ENCODE measurements at regions not wholly inside any gene's neighbourhood (a gene's known extent, or its start where the extent isn't known, plus 50 kb on each side); places are given as distances from the start of the nearest gene placed in this dataset.

DNA sequence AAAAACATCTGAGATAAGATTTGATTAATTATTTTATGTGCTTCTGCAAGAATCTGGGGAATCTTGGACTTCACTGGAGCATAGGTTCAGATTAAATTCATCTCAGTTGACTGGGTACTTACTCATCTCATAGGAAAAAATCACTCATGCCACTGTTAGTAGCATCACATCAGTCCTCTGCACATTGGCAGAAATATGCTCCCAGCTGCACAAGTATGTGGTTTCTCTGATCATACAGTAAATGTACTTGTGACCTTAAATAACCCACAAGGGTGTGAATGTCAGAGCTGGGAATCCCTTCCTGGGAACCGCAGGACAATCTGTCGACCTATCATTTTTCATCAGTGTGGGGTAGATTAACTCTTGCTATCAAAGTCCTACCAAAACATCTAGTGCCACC lies 203.7 kb upstream of the SLC24A2 start:
- no peak for DNase-seq

DNA sequence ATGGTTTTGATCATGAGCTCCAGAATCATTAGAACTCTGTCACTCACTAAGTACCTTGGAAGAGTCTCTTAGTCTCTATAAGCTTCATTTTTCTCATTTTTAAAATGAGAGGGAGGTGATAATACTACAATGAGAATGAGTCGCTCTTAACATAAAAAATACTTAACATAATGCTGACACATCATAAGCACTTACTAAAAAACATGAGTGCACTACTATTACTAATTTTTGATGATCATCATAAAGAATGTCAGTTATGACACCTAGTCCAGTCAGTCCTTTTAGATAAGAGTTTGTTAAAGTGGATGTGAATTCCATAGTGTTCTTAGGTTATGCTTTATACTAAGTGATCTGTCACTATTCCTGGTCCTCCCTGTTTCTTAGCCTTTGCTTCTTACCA lies 200.4 kb upstream of the SLC24A2 start:
- no peak for DNase-seq

DNA sequence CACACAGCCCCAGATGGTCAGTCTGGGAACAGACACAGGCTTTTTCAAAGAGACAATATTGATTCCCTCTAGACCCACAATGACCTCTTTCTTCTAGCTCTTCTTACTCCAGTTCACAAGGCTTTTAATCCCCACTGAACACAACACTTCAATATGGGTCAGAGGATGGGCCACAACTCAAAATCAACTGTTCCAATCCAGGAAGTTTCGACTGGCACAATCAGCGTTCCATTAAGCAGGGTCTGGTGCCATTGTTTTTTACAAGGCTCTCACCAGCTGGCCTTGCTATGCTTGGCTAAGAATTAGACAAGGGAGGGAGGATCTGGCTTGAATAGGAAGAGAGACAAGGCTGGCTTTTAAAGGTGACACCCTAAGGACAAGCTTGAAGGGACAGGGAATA lies 199.4 kb upstream of the SLC24A2 start:
- DNase-seq = no peak

DNA sequence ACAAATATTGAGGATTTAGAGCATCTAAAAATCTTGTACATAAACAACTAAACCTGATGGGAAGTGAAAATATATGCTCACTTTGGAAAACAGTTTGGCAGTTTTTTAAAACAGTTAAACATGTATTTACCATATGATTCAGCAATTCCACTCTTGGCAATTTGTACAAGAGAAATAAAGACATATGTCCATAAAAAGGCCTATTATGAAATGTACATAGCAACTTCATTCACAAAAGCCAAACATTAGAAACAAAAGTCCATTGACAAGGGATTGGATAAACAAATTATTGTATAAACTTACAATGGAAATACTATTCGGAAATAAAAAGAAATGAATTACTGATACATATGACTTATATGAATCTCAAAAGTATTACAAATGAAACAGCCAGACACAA lies 196.2 kb upstream of the SLC24A2 start:
- no peak for DNase-seq

DNA sequence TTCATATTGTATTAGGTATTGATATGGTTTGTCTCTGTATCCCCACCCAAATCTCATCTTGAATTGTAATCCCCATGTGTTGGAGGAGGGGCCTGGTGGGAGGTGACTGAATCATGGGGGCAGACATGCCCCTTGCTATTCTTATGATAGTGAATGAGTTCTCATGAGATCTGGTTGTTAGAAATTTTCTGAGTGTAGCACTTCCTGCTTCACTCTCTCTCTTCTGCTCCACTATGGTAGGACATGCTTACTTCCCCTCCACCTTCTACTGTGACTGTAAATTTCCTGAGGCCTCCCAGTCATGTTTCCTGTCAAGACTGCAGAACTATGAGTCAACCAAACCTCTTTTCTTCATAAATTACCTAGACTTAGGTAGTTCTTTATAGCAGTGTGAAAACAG lies 187.4 kb upstream of the SLC24A2 start:
- DNase-seq = no peak

DNA sequence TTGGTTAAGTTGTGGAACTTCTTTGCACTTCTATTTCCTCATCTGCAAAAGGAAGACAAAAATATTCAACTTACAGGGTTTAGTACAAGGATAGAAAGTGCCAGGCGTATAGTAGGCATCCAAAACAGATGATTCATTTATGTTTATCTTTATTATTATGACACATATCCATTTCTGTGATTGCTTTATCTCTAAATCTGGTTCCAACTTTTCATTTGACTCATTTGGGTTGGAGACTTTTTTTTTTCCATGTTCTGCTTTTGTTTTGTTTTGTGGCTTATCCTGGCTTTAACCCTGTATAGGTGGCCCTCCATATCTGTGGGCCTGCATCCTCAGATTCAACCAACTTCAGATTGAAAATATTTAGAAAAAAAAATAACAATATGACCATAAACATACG lies 186.7 kb upstream of the SLC24A2 start:
- no peak for DNase-seq

DNA sequence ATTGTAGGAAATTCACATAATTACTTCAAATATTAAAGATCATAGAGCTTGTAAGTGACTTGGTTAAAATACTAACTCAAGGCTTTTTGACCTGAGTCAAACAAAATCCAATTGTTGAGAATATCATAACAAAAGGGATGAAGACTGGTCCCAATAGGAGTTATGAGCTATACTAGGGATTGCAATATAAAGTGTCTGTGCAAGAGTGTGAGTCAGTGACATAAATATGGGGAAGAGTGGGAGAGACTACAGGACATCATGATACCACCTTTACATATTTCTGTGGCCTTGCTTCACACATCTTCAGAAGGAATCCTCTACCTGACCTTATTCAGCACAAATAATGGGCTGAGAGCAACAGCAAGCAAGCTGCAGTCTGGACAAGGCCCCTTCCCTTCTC lies 180.9 kb upstream of the SLC24A2 start:
- DNase-seq = no peak

DNA sequence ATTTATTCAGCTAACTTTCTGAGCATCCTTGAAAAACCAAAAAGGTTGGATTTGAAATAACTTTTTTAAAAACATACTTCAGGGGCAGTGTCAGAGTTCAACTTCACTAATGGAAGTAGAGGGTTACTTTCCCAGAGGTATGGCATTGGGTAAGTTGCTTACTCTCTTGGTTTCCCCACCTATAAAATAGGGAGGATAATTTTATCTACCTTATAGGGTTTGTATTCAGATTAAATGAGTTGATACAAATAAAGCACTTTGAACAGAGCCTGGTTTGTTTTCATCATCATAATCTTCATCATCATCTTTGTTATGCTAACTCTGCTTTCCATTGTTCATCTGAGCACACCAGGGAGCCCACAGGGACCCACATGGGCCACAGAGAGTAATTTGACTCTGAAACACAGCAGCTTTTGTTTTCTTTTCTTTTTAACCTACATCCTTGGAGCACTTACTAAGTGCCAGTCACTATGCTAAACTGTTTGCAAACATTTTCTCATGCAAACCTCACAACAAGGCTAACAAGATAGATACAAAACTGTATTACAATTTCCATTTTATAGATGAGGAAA lies 179.1 kb upstream of the SLC24A2 start:
- no peak for DNase-seq

DNA sequence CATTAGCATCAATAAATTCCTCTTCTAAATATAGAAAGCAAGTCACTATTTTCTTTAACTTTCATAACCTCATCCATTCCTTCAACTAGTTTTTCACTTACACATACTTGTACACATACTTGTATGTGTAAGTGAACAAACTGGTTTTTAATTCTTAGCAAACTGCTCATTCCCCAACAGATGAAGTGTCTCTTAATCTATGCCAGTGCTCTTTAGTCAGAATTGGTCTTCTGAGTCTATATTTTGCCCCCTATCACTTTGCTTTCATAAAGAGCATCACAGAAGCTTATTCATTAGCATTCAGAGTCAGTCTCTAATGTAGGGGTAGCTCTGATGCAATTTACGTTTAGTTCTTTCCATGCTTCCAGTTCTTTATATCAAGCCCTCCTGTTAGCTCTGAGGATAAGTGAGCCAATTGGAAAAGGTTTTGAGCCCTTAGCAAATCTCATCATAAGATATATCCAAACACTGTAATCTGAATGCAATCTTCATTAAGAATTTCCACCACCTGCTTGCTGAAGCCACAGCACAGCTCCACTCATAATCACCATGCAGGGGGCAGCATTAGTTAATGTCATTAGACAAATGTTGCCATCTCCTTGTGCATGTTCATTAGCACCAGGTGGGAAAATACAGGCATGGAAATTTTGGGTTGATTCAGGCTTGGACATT lies 178.5 kb upstream of the SLC24A2 start:
- no peak for DNase-seq

DNA sequence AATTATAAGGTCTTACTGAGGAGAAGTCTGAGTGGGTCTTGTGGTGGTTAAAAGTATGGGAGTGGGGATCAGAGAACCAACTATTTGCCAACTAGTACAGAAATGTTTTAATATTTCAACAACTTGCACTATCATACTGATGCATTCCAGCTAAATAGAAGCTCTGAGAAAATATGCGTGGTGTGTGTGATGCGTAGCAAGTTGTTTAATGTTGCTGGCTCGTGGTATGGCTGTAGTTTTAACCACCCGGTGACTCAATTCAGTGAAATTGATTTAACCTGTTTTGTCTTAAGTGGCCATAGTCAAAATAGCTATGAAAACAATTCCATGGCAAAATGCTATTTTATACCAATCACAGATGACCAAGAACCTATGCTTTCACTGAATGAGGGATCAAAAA lies 176.5 kb upstream of the SLC24A2 start:
- DNase-seq = no peak

DNA sequence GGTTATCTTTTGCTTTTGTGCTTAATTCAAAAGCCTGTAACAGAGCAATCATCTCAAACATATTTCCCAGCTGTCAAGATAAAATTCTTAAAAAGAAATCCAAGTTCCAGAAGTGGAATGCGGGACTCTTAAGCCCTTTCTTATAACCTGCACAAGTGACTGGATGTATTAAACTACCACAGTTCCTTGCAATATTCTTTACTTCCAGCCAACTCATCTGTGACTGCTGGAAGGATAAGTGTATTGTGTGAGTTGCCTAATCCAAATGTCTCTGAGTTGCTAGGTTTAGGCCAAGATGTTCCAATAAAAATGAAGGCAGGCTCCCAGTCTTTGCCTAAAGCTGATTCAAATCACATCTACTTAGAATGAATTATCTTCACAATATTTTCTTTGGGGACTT lies 159.2 kb upstream of the SLC24A2 start:
- no peak for DNase-seq

DNA sequence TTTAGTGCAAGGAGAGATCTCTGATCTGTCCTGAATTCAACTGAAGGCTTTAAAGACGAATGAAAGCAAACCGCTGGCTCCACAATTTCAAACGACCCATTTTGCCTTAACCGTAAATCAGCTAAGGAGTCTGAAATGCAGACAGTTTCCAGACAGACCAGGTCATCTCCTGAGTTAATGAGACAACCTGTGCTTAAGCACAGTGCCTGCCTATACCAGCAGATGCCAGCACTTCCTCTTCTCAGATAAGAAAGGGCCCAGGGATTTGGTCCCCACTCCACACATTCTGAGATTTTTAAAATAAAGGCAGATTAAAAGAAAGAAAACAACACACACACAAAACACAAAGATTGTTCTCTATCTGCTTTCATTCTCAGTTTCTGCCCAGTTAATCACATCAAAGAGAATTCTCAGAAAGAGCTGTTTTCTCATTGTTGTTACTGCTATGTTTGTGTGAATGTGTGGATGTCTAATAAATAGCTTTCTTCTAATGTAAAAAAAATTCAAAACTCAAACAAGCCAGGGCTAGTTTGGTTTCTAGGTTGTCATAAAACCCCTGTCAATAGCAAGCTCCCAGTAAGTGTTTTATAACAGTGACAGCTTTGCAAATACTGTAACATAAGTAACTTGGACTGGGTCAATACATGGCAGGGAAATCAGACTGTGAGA lies 157.7 kb upstream of the SLC24A2 start:
- DNase-seq = no peak

DNA sequence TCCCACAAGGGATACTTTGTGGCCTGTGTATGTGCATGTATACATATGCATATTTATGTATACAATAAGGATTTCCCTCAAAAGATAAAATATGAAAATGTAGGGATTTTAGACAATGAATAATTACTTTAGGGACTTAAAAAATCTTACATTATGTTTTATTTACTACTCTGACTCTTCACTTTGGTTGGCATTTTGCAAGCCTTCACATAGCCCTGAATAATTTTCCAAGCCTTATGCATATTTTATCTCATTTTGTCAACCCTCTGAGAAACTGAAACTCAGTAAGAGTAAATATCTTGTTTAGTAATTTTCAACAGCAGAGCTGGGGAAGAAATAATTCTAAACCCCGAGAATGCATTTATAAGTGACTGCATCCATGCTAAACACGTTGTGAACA lies 153.0 kb upstream of the SLC24A2 start:
- DNase-seq = no peak

DNA sequence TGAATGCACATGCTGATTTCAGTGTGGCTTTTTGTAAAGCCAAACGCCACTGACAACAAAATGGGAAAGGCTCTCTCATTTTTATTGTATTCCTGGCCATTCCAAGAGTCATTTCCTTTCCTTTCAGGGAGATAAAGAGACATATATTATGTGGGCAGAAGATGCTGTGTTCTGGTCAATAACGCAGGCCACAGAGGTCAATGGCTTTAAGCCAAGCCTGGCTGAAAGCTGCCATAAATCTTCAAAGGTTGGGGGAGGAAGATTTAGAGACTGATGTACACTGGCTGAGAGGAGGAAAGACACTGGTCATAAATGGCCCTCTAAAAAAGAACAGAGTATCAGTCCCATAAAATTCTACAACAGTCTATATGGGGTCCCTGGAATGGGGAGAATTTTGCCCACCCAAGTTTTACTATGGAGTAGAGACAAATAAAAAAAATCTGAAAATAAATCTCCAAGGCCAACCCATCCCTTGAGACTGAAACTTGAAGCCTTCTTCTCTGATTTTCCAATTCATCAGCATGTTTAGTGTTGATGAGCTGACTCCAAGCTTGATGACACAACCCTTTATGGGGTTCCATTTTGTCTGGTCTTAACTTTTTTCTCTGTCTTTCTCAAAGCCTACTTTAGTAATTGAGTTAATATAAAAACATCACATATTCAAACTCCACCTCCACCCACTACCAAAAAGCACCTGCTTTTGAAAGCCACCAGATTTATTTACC lies 152.1 kb upstream of the SLC24A2 start:
- DNase-seq = no peak

DNA sequence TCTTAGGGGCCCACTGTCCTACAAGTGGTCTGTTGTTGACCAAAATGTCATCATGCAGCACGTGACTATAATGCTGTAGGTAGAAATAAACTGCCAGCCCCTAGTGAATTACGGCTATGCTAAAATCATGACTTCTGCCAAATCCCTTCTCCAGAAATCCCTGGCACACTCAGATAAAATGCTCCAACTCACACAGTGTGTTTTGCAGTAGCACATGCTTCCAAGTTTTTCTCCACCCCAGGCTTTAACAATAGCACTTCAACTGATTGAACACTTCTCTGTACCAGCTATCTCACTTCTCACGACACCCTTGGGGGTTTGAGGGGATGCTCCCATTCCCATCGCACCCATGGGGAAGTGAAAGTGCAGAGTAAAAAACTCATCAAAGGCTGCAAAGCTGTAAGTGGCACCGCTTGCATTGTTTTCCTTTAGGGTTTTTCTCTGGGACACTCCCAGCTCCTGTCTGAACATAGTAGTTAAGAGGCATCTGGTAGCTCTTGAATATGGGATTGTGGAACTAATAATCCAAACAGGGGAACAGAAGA lies 151.0 kb upstream of the SLC24A2 start:
- no peak for DNase-seq

DNA sequence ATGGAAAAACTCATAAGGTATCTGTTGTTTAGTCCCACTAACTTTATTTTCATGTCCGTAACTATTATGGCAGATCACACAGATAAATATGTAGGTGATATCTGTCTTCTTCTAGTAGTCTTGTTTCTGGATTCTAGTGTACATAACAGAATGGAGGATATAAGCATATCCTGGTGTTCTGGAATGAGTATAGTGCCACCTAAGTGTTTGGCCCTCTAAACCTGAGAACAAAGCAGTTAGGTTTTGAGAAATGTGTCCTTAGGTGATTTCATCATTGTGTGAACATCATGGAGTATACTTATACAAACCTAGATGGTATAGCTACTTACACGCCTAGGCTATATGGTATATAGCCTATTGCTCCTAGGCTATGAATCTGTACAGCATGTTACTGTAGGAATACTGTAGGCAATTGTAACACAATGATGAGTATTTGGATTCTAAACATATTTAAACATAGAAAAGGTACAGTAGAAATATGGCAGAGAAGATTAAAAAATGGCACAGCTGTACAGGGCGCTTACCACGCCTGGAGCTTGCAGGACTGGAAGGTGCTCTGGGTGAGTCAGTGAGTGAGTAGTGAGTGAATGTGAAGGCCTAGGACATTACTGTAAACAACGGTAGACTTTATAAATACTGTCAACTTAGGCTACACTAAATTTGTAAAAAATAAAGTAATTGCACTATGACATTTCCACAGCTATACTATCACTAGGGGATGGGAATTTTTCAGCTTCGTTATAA lies 150.3 kb upstream of the SLC24A2 start:
- no peak for DNase-seq

DNA sequence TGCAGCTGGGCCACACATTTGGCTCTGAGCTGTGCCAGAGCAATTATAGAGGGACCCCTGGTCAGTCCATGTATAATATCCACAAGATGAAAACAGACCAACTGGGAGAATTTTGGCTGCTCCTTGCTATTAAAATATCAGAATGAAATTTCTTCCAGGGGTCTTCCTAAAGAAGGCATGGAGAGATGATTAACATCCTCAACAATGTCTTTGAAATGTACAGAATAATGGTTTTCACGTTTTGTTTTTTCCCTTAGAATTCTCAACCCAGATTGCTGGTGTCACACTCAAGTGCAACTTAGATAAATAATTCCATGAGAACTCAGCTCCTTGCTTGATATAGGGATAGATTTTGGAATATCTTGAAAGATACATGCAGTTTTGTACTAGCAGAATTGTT lies 148.3 kb upstream of the SLC24A2 start:
- DNase-seq = no peak

DNA sequence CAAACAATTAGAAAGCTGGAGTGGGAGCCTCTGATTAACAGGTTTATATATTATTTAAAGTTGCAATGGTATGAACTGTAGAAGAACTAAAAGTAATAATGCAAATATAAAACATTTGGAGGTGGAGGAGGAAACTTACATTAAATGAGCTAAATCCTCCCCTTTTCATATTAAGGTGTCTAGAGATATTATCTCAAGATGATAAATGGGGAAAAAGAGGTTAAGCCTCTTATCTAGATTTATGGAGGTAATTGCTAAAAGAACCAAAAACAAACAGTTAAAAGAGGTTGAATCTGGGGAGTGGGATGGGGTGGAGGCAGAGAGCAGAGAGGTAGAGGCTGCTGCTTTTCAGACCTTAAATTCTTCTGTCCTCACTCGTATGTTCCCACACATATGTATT lies 147.8 kb upstream of the SLC24A2 start:
- no peak for DNase-seq

DNA sequence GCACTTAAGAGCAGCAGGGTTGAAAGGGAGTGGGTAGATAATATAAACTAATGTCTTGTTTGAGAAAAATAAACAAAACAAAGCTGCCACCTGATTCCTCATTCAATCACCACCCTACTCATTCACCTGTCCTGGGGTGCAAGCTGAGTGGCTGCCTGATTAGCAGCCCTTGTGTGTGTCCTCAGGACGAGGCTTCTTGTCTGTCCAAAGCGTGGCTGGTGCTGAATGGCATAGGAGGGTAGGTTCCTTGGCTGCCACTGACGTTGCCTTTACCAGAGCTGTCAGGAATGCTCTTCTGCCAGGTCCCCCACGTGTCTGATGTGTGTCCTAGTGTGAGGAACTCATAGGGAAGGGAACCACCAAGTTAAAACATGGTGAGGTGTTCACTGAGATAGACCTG lies 146.6 kb upstream of the SLC24A2 start:
- no peak for DNase-seq

DNA sequence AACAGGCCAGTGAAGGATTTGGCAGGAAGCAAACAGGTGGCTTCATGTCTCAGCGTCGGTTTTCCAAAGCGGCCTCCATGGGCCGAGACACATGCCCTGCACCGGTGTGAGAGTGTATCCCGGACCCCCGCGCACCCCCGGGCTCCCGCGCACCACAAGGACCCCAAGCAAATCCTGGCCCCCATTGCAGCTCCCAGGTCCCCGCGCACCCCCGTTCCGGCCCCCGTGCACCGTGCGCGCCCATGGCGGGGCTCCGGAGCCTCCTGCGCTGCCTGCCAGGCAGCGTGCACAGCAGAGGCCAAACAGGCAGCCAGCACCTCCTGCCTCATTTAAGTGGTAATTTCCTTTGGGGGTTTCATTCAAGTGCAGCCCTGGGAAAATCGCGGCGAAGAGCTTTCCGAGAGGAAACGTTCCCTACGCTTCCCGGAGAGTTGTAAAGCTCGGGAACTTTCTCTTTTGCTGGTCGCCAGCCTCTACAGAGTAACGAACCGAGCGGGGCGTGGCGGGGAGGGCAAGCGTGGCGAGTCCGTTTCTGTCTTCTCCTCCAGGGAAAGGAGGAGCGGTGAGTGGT lies 145.5 kb upstream of the SLC24A2 start:
- no peak for DNase-seq

DNA sequence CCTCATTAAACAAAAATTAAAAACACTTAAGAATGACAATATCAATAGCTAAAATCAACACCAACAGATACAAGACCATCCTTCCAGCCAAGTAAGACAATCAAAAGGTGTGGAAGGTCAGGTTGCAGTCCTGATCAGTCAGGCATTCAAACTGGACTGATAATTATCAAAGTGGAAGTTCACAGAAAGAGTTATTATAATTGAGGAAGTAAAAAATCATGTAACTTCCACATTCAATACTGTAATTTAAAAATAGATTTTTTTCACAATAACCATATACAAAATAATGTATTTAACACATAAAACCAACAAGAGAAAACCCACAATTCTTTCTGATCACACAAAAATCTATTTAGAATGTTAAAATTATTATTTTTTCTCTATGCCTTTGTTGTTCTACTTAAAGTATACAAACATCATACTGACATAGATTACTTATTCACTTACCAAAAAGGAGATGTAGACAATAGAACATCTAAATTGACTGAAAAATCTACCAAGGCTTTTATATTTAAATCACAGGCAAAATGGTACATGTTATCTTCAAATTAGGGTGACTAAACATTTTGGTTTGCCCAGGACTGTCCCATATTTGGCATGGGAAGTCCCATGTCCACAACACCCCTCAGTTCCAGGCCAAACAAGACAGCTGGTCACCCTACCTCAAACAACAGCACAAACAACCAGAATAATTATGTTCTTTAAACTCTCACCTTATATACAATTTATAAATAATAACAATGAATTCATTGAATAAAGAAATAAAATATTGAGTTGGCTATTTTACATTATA lies 142.5 kb upstream of the SLC24A2 start:
- DNase-seq = no peak

DNA sequence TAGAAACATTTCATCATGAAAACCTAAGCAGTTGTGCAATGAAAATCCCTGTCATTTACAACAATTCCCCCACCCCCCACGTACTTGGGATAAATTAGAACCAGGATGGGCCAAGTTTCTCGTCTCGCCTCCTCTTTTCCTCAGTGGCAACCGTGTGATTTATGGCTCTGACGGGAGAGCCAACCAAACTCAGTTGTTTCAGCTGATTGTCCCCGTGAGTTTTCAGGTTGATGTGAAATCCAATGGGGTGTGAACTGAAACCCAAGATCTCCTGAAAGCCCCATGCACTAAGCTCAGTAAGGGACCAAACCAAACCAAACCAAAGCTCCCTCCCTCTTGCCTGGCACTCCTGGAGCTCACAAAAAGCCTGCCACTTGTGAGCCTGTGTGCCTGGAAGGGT lies 138.7 kb upstream of the SLC24A2 start:
- DNase-seq = no peak

Measured in NCI-H510A (cell line).